ENCODE measurements at regions not wholly inside any gene's neighbourhood (a gene's known extent, or its start where the extent isn't known, plus 50 kb on each side); places are given as distances from the start of the nearest gene placed in this dataset.

DNA sequence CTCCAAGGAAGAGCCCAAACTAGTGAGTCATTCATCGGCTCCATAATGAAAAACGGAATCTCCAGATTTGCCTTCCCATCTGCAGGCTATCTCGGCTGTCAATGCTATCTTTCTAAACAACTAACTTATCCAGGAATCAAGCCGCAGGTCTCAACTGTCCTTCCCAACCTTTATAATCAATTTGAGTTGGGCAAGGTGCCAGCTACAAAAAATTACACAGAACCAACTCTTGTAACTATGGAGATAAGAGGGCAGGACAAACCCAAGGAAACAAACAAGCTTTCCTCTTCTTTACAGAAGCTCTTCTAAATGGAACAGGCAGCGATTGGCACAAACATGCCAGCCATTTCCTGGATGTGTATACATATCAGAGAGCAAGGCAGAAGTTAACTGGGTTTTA, 61.2 kb upstream of the RAI2 start:
- peaks cover 8% of the 10 kb centered on the region for H3K4me1 Mint-ChIP-seq (ENCODE audit: low read depth)
- no peak for ATAC-seq (ENCODE audit: poor library complexity)
- CTCF ChIA-PET, result no interaction called here

DNA sequence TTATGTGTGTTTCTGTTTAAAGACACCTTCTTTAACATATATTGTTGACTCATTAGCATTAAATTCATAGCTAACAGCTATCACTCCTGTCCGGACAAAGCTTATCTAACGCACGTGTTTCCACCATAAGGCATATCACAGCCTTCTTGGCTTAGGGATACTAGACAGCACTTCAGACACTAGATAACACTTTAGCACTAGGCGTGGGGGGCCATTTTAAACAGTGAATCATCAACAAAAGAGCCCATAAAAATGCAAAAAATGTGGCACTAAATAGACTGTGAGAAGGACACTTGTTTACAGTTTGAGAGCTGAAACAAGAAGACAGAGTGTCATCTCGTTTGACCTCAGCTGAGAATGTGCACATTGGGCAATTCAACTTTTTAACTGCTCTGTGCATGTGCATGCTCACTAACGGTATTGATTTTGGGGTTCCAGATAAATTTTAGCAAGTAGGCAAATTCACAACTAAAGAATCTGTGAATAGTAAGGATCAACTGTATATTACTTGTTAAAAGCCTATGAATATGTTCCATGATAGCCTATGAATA, 58.9 kb upstream of the RAI2 start:
- TF ChIP-seq, protein P1, sequence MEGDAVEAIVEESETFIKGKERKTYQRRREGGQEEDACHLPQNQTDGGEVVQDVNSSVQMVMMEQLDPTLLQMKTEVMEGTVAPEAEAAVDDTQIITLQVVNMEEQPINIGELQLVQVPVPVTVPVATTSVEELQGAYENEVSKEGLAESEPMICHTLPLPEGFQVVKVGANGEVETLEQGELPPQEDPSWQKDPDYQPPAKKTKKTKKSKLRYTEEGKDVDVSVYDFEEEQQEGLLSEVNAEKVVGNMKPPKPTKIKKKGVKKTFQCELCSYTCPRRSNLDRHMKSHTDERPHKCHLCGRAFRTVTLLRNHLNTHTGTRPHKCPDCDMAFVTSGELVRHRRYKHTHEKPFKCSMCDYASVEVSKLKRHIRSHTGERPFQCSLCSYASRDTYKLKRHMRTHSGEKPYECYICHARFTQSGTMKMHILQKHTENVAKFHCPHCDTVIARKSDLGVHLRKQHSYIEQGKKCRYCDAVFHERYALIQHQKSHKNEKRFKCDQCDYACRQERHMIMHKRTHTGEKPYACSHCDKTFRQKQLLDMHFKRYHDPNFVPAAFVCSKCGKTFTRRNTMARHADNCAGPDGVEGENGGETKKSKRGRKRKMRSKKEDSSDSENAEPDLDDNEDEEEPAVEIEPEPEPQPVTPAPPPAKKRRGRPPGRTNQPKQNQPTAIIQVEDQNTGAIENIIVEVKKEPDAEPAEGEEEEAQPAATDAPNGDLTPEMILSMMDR (IDR thresholded peaks at IDR 0.05), result no peak
- CTCF ChIA-PET, result no interaction called here
- no peaks in the 10 kb centered on the region for H3K36me3 ChIP-seq (ENCODE audit: insufficient read depth, low read length)
- no peak overlapping the region for H3K27ac ChIP-seq (ENCODE audit: low read depth in 1 of 2, low read length in 2 of 2)
- Mint-ChIP-seq H3K36me3 (ENCODE audit: low read depth) (no peaks in the 10 kb centered on the region), H3K9me3 (no peaks in the 10 kb centered on the region), H3K27ac (no peak overlapping the region), H3K4me3 (no peak overlapping the region), H3K4me1 (ENCODE audit: low read depth) (peaks cover 8% of the 10 kb centered on the region), H3K27me3 (no peaks in the 10 kb centered on the region)
- ATAC-seq (ENCODE audit: poor library complexity), result no peak
- no peaks in the 10 kb centered on the region for H3K27me3 ChIP-seq (ENCODE audit: control insufficient read depth in 1 of 2, insufficient read depth in 2 of 2, low read length in 2 of 2)
- DNase-seq, result no peak
- H3K4me3 ChIP-seq (ENCODE audit: low read length), result no peak overlapping the region
- H3K4me1 ChIP-seq (ENCODE audit: insufficient read depth, low read length), result no peaks in the 10 kb centered on the region
- intact Hi-C loops (cut with DNase I, micrococcal nuclease), result no loop called here
- H3K9me3 ChIP-seq (ENCODE audit: control insufficient read depth in 1 of 2, insufficient read depth in 1 of 2, low read length in 2 of 2), result no peaks in the 10 kb centered on the region
- POLR2A ChIA-PET, result no interaction called here

More for the DNA sequence above, 61.2 kb upstream of the RAI2 start:
- Histone ChIP-seq H3K27ac (ENCODE audit: low read depth in 1 of 2, low read length in 2 of 2) (no peak overlapping the region), H3K36me3 (ENCODE audit: insufficient read depth, low read length) (no peaks in the 10 kb centered on the region), H3K4me3 (ENCODE audit: low read length) (no peak overlapping the region), H3K9me3 (ENCODE audit: control insufficient read depth in 1 of 2, insufficient read depth in 1 of 2, low read length in 2 of 2) (no peaks in the 10 kb centered on the region), H3K4me1 (ENCODE audit: insufficient read depth, low read length) (no peaks in the 10 kb centered on the region), H3K27me3 (ENCODE audit: control insufficient read depth in 1 of 2, insufficient read depth in 2 of 2, low read length in 2 of 2) (no peaks in the 10 kb centered on the region)
- no peak overlapping the region for H3K4me3 Mint-ChIP-seq
- no peak for DNase-seq
- intact Hi-C loops (cut with DNase I, micrococcal nuclease), result no loop called here
- H3K9me3 Mint-ChIP-seq, result no peaks in the 10 kb centered on the region
- TF ChIP-seq, protein P1 (IDR thresholded peaks at IDR 0.05), result no peak
- H3K27me3 Mint-ChIP-seq, result no peaks in the 10 kb centered on the region
- H3K36me3 Mint-ChIP-seq (ENCODE audit: low read depth), result no peaks in the 10 kb centered on the region
- no peak overlapping the region for H3K27ac Mint-ChIP-seq
- POLR2A ChIA-PET, result no interaction called here

DNA sequence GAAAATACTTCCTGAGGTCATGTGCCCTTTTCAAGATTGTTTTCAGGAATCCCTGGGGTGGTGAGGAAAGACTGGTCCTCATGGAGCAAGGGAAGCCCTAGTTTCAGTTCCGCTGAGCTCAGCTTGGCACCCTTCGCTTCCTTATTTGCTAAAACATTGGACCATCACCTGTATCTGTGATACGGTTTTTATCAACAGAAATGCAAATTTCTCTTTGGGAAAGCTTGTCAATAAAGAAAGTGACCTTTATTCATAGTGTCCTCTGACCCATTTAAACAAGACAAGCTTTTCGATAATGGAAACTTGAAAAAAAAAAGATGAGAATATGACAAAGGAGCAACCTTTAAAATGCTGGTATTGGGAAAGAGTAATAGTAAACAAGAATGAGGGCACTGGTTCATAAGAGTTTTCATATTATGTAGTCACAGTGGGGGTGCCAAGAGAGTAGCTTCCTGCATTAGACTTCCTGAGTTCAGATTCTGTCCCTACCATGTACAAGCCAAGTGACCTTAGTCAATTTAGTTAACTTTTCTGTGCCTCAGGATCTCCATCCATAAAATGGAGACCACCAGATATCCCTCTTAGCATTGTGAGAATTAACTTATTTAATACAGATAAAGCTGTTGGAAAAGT, 57.0 kb upstream of the RAI2 start:
- Mint-ChIP-seq H3K4me3 (no peak overlapping the region), H3K27ac (no peak overlapping the region), H3K4me1 (ENCODE audit: low read depth) (peaks cover 1% of the 10 kb centered on the region), H3K9me3 (no peaks in the 10 kb centered on the region), H3K36me3 (ENCODE audit: low read depth) (no peaks in the 10 kb centered on the region), H3K27me3 (no peaks in the 10 kb centered on the region)
- no peak overlapping the region for H3K27ac ChIP-seq (ENCODE audit: low read depth in 1 of 2, low read length in 2 of 2)
- ATAC-seq (ENCODE audit: poor library complexity) (no peak), DNase-seq (no peak)
- ChIA-PET POLR2A (no interaction called here), CTCF (no interaction called here)
- no peaks in the 10 kb centered on the region for H3K4me1 ChIP-seq (ENCODE audit: insufficient read depth, low read length)
- H3K4me3 ChIP-seq (ENCODE audit: low read length), result no peak overlapping the region
- no peaks in the 10 kb centered on the region for H3K27me3 ChIP-seq (ENCODE audit: control insufficient read depth in 1 of 2, insufficient read depth in 2 of 2, low read length in 2 of 2)
- intact Hi-C loops (cut with DNase I, micrococcal nuclease), result no loop called here
- H3K36me3 ChIP-seq (ENCODE audit: insufficient read depth, low read length), result no peaks in the 10 kb centered on the region
- TF ChIP-seq, protein P1 (IDR thresholded peaks at IDR 0.05), result no peak
- no peaks in the 10 kb centered on the region for H3K9me3 ChIP-seq (ENCODE audit: control insufficient read depth in 1 of 2, insufficient read depth in 1 of 2, low read length in 2 of 2)
